GM12801 (cell line): ENCODE measurements at regions not wholly inside any gene's neighbourhood (a gene's known extent, or its start where the extent isn't known, plus 50 kb on each side); places are given as distances from the start of the nearest gene placed in this dataset.

Experiments
- CTCF ChIP-seq: IDR thresholded peaks from one replicate; pipeline ENCODE4 v1.5.1; 2011; ENCODE audit warnings: control low read depth; ENCODE audit not compliant: insufficient read length; ENCODE audit errors: extremely low read depth

GRCh38 chr17:5913032-5913531 lies 157.1 kb upstream of the WSCD1 start:
- no peak for TF ChIP-seq CTCF

- TF ChIP-seq CTCF: no peak
Measured at GRCh38 chr17:5913641-5914040, 156.5 kb upstream of the WSCD1 start.

GRCh38 chr17:5915337-5915736 lies 154.8 kb upstream of the WSCD1 start:
- no peak for TF ChIP-seq CTCF

- no peak for TF ChIP-seq CTCF
Measured at GRCh38 chr17:5919089-5919488, 151.1 kb upstream of the WSCD1 start.

GRCh38 chr17:5921512-5922282 lies 148.5 kb upstream of the WSCD1 start:
- no peak for TF ChIP-seq CTCF

GRCh38 chr17:5922476-5922875 lies 147.7 kb upstream of the WSCD1 start:
- TF ChIP-seq CTCF: no peak

- TF ChIP-seq CTCF: no peak
Measured at GRCh38 chr17:5929721-5930120, 140.5 kb upstream of the WSCD1 start.
